Lung (tissue), 11 donors: ENCODE measurements at regions not wholly inside any gene's neighbourhood (a gene's known extent, or its start where the extent isn't known, plus 50 kb on each side); places are given as distances from the start of the nearest gene placed in this dataset.

Experiments
- ATAC-seq: fragments of 200-7000 bp; cut with Tn5 transposase; one replicate; pipeline ENCODE4 v1.9.1; 2020; ENCODE audit warnings: moderate number of reproducible peaks; ENCODE audit not compliant: insufficient read depth, low FRiP score
- DNase-seq, 3 donors: peaks; one replicate each; pipeline ENCODE4 v3.0.0-alpha.2; 2013 to 2017
- H3K27ac ChIP-seq, 2 donors: one replicate each; pipeline ENCODE4 v1.5.1; 2013; ENCODE audit warnings: mild to moderate bottlenecking in 2 of 2, moderate library complexity in 2 of 2, control low read depth in 1 of 2, inconsistent platforms in 1 of 2, low read depth in 1 of 2, low read length in 1 of 2
- H3K27me3 ChIP-seq, 3 donors: one replicate each; pipeline ENCODE4 v1.5.1; 2013; ENCODE audit warnings: low read length in 2 of 3; ENCODE audit not compliant: control insufficient read depth in 3 of 3, insufficient read depth in 3 of 3
- H3K36me3 ChIP-seq, 4 donors: one replicate each; pipeline ENCODE4 v1.5.1; 2013; ENCODE audit warnings: low read length in 4 of 4, mild to moderate bottlenecking in 1 of 4, moderate library complexity in 1 of 4; ENCODE audit not compliant: control insufficient read depth in 4 of 4, insufficient read depth in 4 of 4
- H3K4me1 ChIP-seq, 5 donors: one replicate each; pipeline ENCODE4 v1.5.1; 2013; ENCODE audit warnings: low read length in 5 of 5, mild to moderate bottlenecking in 2 of 5, moderate library complexity in 1 of 5; ENCODE audit not compliant: control insufficient read depth in 5 of 5, insufficient read depth in 5 of 5
- H3K4me3 ChIP-seq: one replicate; pipeline ENCODE4 v1.5.1; 2013; ENCODE audit warnings: mild to moderate bottlenecking, control low read depth, moderate library complexity
- H3K9ac ChIP-seq, 2 donors: one replicate each; pipeline ENCODE4 v1.5.1; 2013; ENCODE audit warnings: low read length in 2 of 2, control low read depth in 1 of 2; ENCODE audit not compliant: insufficient read depth in 1 of 2
- H3K9me3 ChIP-seq, 4 donors: one replicate each; pipeline ENCODE4 v1.5.1; 2013; ENCODE audit warnings: low read length in 3 of 4, mild to moderate bottlenecking in 1 of 4, moderate library complexity in 1 of 4; ENCODE audit not compliant: control insufficient read depth in 4 of 4, insufficient read depth in 3 of 4
- CTCF ChIP-seq: IDR thresholded peaks from 2 replicates; pipeline ENCODE4 v1.5.1; 2012; ENCODE audit warnings: mild to moderate bottlenecking; ENCODE audit errors: control extremely low read depth, extremely low read depth
- WGBS, 2 donors: extraction: QIAGEN DNeasy Blood & Tissue Kit; methylation state at CpG; one replicate each; pipeline ENCODE4 v1.1.7; 2013; 5-methylcytosine and 5-hydroxymethylcytosine counted together
- donor health status: control.
- donor health status: control.
- donor health status: Bipolar disorder and iron deficiency.
- donor health status: healthy.
- donor health status: DM: yes; HTN: yes; CAD: no.

GRCh38 chr2:59413751-59414570 is 1139.5 kb downstream of the BCL11A start:
- Histone ChIP-seq H3K27ac (no peak overlapping the region), H3K9ac (no peak overlapping the region), H3K4me3 (no peak overlapping the region), H3K27me3 (no peaks in the 10 kb centered on the region), H3K36me3 (no peaks in the 10 kb centered on the region), H3K9me3 (peaks cover 0 to 6% (median 1%) of the 10 kb centered on the region in 4 donors), H3K4me1 (no peaks in the 10 kb centered on the region)
- 78 to 82% methylated on average over 11 of the region's 11 CpGs for WGBS, 2 donors
- TF ChIP-seq CTCF: no peak
- DNase-seq: no peak
- no peak for ATAC-seq

- DNase-seq (no peak), ATAC-seq (no peak)
- no peak overlapping the region for H3K9ac ChIP-seq
- no peak for TF ChIP-seq CTCF
- WGBS, 2 donors: 90 to 98% methylated on average over 2 of the region's 2 CpGs
- no peaks in the 10 kb centered on the region for H3K36me3 ChIP-seq
- no peaks in the 10 kb centered on the region for H3K27me3 ChIP-seq
- no peak overlapping the region for H3K27ac ChIP-seq
- no peaks in the 10 kb centered on the region for H3K9me3 ChIP-seq
- no peaks in the 10 kb centered on the region for H3K4me1 ChIP-seq
- H3K4me3 ChIP-seq: no peak overlapping the region
These were observed 1154.3 kb downstream of the BCL11A start for GRCh38 chr2:59399126-59399525.

DNA sequence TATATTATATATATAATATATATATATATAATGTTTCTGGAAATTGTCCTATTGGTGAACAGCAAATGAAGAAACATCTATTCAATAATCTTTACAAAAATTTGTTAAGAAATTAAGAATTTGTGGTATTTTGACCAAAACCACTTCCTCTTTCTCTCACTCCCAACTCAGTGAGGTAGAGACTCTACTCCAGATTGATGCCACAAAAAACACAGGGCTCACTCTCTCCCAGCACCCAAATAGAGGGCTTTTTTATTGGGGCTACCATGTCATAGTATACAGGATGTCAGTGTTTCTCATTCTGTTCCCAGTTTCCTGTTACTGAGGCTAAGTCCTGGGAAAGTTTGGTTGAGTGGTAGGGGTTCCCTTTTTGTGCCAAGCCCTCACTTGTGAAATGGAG is 1155.4 kb downstream of the BCL11A start:
- H3K4me3 ChIP-seq: no peak overlapping the region
- no peaks in the 10 kb centered on the region for H3K36me3 ChIP-seq
- ATAC-seq (no peak), DNase-seq (no peak)
- H3K27ac ChIP-seq: no peak overlapping the region
- no peak overlapping the region for H3K9ac ChIP-seq
- no peaks in the 10 kb centered on the region for H3K9me3 ChIP-seq
- H3K4me1 ChIP-seq: no peaks in the 10 kb centered on the region
- H3K27me3 ChIP-seq: no peaks in the 10 kb centered on the region
- TF ChIP-seq CTCF: no peak

- 94 to 95% methylated on average over 4 of the region's 4 CpGs for WGBS, 2 donors
- no peak overlapping the region for H3K4me3 ChIP-seq
- ATAC-seq (no peak), DNase-seq (no peak)
- H3K36me3 ChIP-seq: no peaks in the 10 kb centered on the region
- no peak overlapping the region for H3K27ac ChIP-seq
- TF ChIP-seq CTCF: no peak
- no peaks in the 10 kb centered on the region for H3K4me1 ChIP-seq
- H3K9me3 ChIP-seq: no peaks in the 10 kb centered on the region
- no peaks in the 10 kb centered on the region for H3K27me3 ChIP-seq
- H3K9ac ChIP-seq: no peak overlapping the region
These were observed 1154.0 kb upstream of the FANCL start for GRCh38 chr2:59395119-59395518.
